ENCODE measurements at regions not wholly inside any gene's neighbourhood (a gene's known extent, or its start where the extent isn't known, plus 50 kb on each side); places are given as distances from the start of the nearest gene placed in this dataset.

- no peak overlapping the region for H3K27ac ChIP-seq
- H3K4me3 ChIP-seq = no peak overlapping the region
- ATAC-seq (no peak), FAIRE-seq (no peak), DNase-seq (no peak)
- no peaks in the 10 kb centered on the region for H3K9me3 ChIP-seq
- H3K27me3 ChIP-seq = no peaks in the 10 kb centered on the region
- no peaks in the 10 kb centered on the region for H3K36me3 ChIP-seq
- intact Hi-C loops (cut with DNase I) = no loop called here
- 59 to 65% methylated on average over 2 of the region's 2 CpGs for WGBS, 2 donors
- no peaks in the 10 kb centered on the region for H3K4me1 ChIP-seq
- TF ChIP-seq, protein P1, sequence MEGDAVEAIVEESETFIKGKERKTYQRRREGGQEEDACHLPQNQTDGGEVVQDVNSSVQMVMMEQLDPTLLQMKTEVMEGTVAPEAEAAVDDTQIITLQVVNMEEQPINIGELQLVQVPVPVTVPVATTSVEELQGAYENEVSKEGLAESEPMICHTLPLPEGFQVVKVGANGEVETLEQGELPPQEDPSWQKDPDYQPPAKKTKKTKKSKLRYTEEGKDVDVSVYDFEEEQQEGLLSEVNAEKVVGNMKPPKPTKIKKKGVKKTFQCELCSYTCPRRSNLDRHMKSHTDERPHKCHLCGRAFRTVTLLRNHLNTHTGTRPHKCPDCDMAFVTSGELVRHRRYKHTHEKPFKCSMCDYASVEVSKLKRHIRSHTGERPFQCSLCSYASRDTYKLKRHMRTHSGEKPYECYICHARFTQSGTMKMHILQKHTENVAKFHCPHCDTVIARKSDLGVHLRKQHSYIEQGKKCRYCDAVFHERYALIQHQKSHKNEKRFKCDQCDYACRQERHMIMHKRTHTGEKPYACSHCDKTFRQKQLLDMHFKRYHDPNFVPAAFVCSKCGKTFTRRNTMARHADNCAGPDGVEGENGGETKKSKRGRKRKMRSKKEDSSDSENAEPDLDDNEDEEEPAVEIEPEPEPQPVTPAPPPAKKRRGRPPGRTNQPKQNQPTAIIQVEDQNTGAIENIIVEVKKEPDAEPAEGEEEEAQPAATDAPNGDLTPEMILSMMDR (IDR thresholded peaks at IDR 0.05) = no peak
Measured at GRCh38 chr9:118252027-118252426, 547.8 kb downstream of the TLR4 start.

DNA sequence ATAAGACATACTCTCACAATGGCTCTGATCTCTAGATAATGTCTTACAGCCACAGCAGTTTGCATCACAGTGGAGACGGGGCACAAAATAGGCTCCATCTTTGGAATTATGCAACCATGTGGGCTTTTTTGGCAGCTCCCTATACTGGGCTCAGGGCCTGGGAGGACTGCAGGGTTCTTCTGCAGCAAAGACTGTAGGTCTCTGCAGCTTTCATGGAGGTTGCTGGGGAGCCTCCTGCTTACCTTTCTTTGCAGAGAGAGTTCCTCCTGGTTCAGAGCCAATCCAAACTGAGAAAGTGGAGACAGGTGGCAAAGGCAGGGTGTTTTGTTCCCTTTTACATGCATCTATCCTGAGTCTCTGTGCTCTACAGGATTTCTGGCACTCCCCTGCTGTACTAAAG, 558.0 kb downstream of the TLR4 start:
- H3K36me3 ChIP-seq = no peaks in the 10 kb centered on the region
- no peak overlapping the region for H3K27ac ChIP-seq
- no peaks in the 10 kb centered on the region for H3K27me3 ChIP-seq
- TF ChIP-seq, protein P1 (IDR thresholded peaks at IDR 0.05) = no peak
- FAIRE-seq (no peak), ATAC-seq (no peak), DNase-seq (no peak)
- no peak overlapping the region for H3K4me3 ChIP-seq
- intact Hi-C loops (cut with DNase I) = no loop called here
- no peaks in the 10 kb centered on the region for H3K4me1 ChIP-seq
- 39 to 44% methylated on average over 1 of the region's 1 CpG for WGBS, 2 donors
- H3K9me3 ChIP-seq = no peaks in the 10 kb centered on the region

DNA sequence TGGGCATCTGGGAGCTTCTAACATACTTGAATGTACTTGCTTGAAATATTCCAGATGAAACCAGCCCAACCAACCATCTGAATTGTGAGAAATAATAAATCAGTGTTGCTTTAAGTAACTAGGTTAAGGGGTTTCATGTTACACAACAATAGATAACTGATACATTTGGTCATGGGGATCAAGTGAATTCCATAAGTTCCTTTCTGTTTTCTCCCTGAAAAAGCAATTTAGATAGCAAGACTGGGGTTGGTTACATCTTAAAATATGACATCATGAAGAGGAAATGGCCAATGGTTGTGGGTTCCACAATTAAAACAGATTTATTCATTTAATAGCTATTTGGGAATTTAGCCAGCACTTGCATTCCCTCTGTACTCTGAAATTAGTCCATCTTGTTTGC, 559.7 kb downstream of the TLR4 start:
- TF ChIP-seq, protein P1 (IDR thresholded peaks at IDR 0.05) = no peak
- no peak for DNase-seq
- no peaks in the 10 kb centered on the region for H3K27me3 ChIP-seq
- H3K9me3 ChIP-seq = no peaks in the 10 kb centered on the region
- no peak overlapping the region for H3K27ac ChIP-seq
- intact Hi-C loops (cut with DNase I) = no loop called here
- H3K4me1 ChIP-seq = no peaks in the 10 kb centered on the region
- no peak overlapping the region for H3K4me3 ChIP-seq
- H3K36me3 ChIP-seq = no peaks in the 10 kb centered on the region
- no peak for FAIRE-seq
- ATAC-seq = no peak

- FAIRE-seq = no peak
- no peaks in the 10 kb centered on the region for H3K36me3 ChIP-seq
- 46 to 59% methylated on average over 6 of the region's 6 CpGs for WGBS, 2 donors
- H3K27ac ChIP-seq = no peak overlapping the region
- no peak for DNase-seq
- H3K27me3 ChIP-seq = no peaks in the 10 kb centered on the region
- intact Hi-C loops (cut with DNase I) = no loop called here
- H3K4me1 ChIP-seq = no peaks in the 10 kb centered on the region
- TF ChIP-seq, protein P1 (IDR thresholded peaks at IDR 0.05) = no peak
- no peaks in the 10 kb centered on the region for H3K9me3 ChIP-seq
- H3K4me3 ChIP-seq = no peak overlapping the region
- no peak for ATAC-seq
Measured at GRCh38 chr9:118268046-118268445, 563.8 kb downstream of the TLR4 start.

GRCh38 chr9:118269623-118270022, 565.4 kb downstream of the TLR4 start:
- H3K27me3 ChIP-seq = no peaks in the 10 kb centered on the region
- TF ChIP-seq, protein P1 (IDR thresholded peaks at IDR 0.05) = no peak
- WGBS, 2 donors = 49 to 59% methylated on average over 3 of the region's 3 CpGs
- H3K9me3 ChIP-seq = no peaks in the 10 kb centered on the region
- no peak overlapping the region for H3K27ac ChIP-seq
- no peaks in the 10 kb centered on the region for H3K36me3 ChIP-seq
- FAIRE-seq (no peak), ATAC-seq (no peak), DNase-seq (no peak)
- no peak overlapping the region for H3K4me3 ChIP-seq
- intact Hi-C loops (cut with DNase I) = no loop called here
- H3K4me1 ChIP-seq = no peaks in the 10 kb centered on the region
